ENCODE measurements at regions not wholly inside any gene's neighbourhood (a gene's known extent, or its start where the extent isn't known, plus 50 kb on each side); places are given as distances from the start of the nearest gene placed in this dataset.

- TF ChIP-seq RCOR1 (IDR thresholded peaks at IDR 0.05; ENCODE audit: insufficient replicate concordance, low read length) (no peak), POLR2A (IDR thresholded peaks at IDR 0.05; ENCODE audit: low read depth, low read length) (no peak), RAD21 (IDR thresholded peaks at IDR 0.05; ENCODE audit: low read length) (no peak), USF2 (IDR thresholded peaks at IDR 0.05; ENCODE audit: low read depth, low read length) (no peak)
These were observed 500.7 kb upstream of the ARRDC4 start for GRCh38 chr15:97459771-97460170.

Data from IMR-90 (cell line).